Fibroblast of villous mesenchyme (primary cell): ENCODE measurements at regions not wholly inside any gene's neighbourhood (a gene's known extent, or its start where the extent isn't known, plus 50 kb on each side); places are given as distances from the start of the nearest gene placed in this dataset.

ENCODE experiments used
- DNase-seq: peaks from one replicate; pipeline ENCODE4 v3.0.0-alpha.2; 2010; ENCODE audit warnings: low read depth
- H3K4me3 ChIP-seq: 2 replicates; pipeline ENCODE4 v1.5.1; 2011; ENCODE audit warnings: low read depth, mild to moderate bottlenecking, low read length
- CTCF ChIP-seq: IDR thresholded peaks from 2 replicates; pipeline ENCODE4 v1.5.1; 2012; ENCODE audit warnings: low read depth, mild to moderate bottlenecking, low read length; ENCODE audit not compliant: insufficient read depth

GRCh38 chr11:10923882-10924281 lies 66.0 kb upstream of the ZBED5 start:
- H3K4me3 ChIP-seq, result no peak overlapping the region
- TF ChIP-seq CTCF, result no peak
- no peak for DNase-seq

- DNase-seq, result no peak
- H3K4me3 ChIP-seq, result no peak overlapping the region
- TF ChIP-seq CTCF, result no peak
These were observed 65.0 kb upstream of the ZBED5 start for GRCh38 chr11:10922892-10923291.

GRCh38 chr11:10920875-10921274 lies 63.0 kb upstream of the ZBED5 start:
- no peak for TF ChIP-seq CTCF
- no peak overlapping the region for H3K4me3 ChIP-seq
- DNase-seq, result no peak

- TF ChIP-seq CTCF, result no peak
- peak; percentile 93 for DNase-seq
- no peak overlapping the region for H3K4me3 ChIP-seq
These were observed 62.4 kb upstream of the ZBED5 start for GRCh38 chr11:10920205-10920604.

GRCh38 chr11:10918698-10919097 lies 60.8 kb upstream of the ZBED5 start:
- H3K4me3 ChIP-seq, result no peak overlapping the region
- TF ChIP-seq CTCF, result no peak
- no peak for DNase-seq

- no peak for DNase-seq
- no peak overlapping the region for H3K4me3 ChIP-seq
- TF ChIP-seq CTCF, result no peak
These were observed 60.4 kb upstream of the ZBED5 start for GRCh38 chr11:10918275-10918674.

GRCh38 chr11:10917802-10918201 lies 59.9 kb upstream of the ZBED5 start:
- H3K4me3 ChIP-seq, result no peak overlapping the region
- no peak for DNase-seq
- TF ChIP-seq CTCF, result no peak
